ENCODE measurements at regions not wholly inside any gene's neighbourhood (a gene's known extent, or its start where the extent isn't known, plus 50 kb on each side); places are given as distances from the start of the nearest gene placed in this dataset.
A peak's percentile ranks its signal among the peaks of the same experiment; 100 is the strongest.

DNA sequence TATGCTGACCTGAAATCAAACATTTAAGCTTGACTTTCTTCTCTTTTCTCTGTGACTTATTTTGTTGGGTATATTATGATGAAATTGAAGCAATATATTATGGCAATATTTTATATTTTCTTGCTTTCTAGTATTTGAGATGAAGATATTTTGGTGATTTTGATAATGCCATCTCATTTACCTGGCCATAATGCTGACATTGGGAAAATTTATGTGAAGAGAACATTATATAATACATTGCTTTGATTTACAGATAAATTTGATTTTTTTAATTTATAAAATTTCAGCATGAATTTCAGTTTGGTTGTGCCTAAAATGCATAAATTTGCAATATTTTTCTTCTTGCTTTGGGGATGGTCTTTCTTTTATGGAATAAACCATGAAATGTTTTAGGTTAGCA lies 1413.7 kb upstream of the TMEFF2 start:
- H3K4me1 ChIP-seq (ENCODE audit: insufficient read depth, low read length, poor library complexity, severe bottlenecking), result no peaks in the 10 kb centered on the region
- H3K79me2 ChIP-seq (ENCODE audit: insufficient read depth, low read length), result no peaks in the 10 kb centered on the region
- H4K20me1 ChIP-seq (ENCODE audit: insufficient read depth, low read length, poor library complexity, severe bottlenecking), result no peaks in the 10 kb centered on the region
- H3K27me3 ChIP-seq (ENCODE audit: insufficient read depth, low read length, poor library complexity, severe bottlenecking), result no peaks in the 10 kb centered on the region
- H3K9me2 ChIP-seq (replicated peaks; ENCODE audit: low read depth, low read length), result no peaks in the 10 kb centered on the region
- no peaks in the 10 kb centered on the region for H3K9me3 ChIP-seq (ENCODE audit: insufficient read depth, low read depth, low read length)
- H3F3A ChIP-seq (ENCODE audit: low read depth), result no peaks in the 10 kb centered on the region
- TF ChIP-seq, protein P1, sequence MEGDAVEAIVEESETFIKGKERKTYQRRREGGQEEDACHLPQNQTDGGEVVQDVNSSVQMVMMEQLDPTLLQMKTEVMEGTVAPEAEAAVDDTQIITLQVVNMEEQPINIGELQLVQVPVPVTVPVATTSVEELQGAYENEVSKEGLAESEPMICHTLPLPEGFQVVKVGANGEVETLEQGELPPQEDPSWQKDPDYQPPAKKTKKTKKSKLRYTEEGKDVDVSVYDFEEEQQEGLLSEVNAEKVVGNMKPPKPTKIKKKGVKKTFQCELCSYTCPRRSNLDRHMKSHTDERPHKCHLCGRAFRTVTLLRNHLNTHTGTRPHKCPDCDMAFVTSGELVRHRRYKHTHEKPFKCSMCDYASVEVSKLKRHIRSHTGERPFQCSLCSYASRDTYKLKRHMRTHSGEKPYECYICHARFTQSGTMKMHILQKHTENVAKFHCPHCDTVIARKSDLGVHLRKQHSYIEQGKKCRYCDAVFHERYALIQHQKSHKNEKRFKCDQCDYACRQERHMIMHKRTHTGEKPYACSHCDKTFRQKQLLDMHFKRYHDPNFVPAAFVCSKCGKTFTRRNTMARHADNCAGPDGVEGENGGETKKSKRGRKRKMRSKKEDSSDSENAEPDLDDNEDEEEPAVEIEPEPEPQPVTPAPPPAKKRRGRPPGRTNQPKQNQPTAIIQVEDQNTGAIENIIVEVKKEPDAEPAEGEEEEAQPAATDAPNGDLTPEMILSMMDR (conservative IDR thresholded peaks at IDR 0.05; ENCODE audit: low read length), result no peak
- TF ChIP-seq EZH2phosphoT487 (IDR thresholded peaks at IDR 0.05; ENCODE audit: borderline replicate concordance), result no peak
- H3K4me3 ChIP-seq (ENCODE audit: low read length, poor library complexity, severe bottlenecking), result no peak overlapping the region
- no peak overlapping the region for H3K9ac ChIP-seq (ENCODE audit: low read depth, low read length, poor library complexity, severe bottlenecking)
- no peak overlapping the region for H2AFZ ChIP-seq (ENCODE audit: low read length)
- H3K4me2 ChIP-seq (ENCODE audit: low read depth, low read length, poor library complexity, severe bottlenecking), result no peak overlapping the region
- H3K36me3 ChIP-seq (ENCODE audit: insufficient read depth, low read length), result no peaks in the 10 kb centered on the region

DNA sequence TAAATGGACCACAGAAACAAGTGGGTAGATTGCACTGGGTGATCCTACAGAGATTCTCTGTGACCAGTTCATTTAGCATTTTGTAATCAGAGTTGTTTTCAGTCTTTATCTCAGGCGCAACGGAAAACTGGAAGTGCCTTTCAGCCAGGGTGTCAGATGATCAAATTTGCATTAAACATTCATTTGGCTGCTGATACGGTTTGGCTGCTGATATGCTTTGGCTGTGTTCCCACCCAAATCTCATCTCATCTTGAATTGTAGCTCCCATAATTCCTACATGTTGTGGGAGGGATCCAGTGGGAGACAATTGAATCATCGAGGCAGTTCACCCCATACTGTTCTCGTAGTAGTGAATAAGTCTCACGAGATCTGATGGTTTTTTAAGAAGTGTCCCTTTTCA lies 1396.1 kb upstream of the TMEFF2 start:
- H3K4me3 ChIP-seq (ENCODE audit: low read length, poor library complexity, severe bottlenecking), result no peak overlapping the region
- H3K9me2 ChIP-seq (replicated peaks; ENCODE audit: low read depth, low read length), result no peaks in the 10 kb centered on the region
- H3K9me3 ChIP-seq (ENCODE audit: insufficient read depth, low read depth, low read length), result no peaks in the 10 kb centered on the region
- H3K4me1 ChIP-seq (ENCODE audit: insufficient read depth, low read length, poor library complexity, severe bottlenecking), result no peaks in the 10 kb centered on the region
- H3K27me3 ChIP-seq (ENCODE audit: insufficient read depth, low read length, poor library complexity, severe bottlenecking), result no peaks in the 10 kb centered on the region
- H3K79me2 ChIP-seq (ENCODE audit: insufficient read depth, low read length), result no peaks in the 10 kb centered on the region
- H3K36me3 ChIP-seq (ENCODE audit: insufficient read depth, low read length), result no peaks in the 10 kb centered on the region
- no peaks in the 10 kb centered on the region for H4K20me1 ChIP-seq (ENCODE audit: insufficient read depth, low read length, poor library complexity, severe bottlenecking)
- H3K4me2 ChIP-seq (ENCODE audit: low read depth, low read length, poor library complexity, severe bottlenecking), result no peak overlapping the region
- no peak overlapping the region for H3K9ac ChIP-seq (ENCODE audit: low read depth, low read length, poor library complexity, severe bottlenecking)
- H3F3A ChIP-seq (ENCODE audit: low read depth), result no peaks in the 10 kb centered on the region
- no peak overlapping the region for H2AFZ ChIP-seq (ENCODE audit: low read length)
- TF ChIP-seq, protein P1 (conservative IDR thresholded peaks at IDR 0.05; ENCODE audit: low read length), result no peak
- no peak for TF ChIP-seq EZH2phosphoT487 (IDR thresholded peaks at IDR 0.05; ENCODE audit: borderline replicate concordance)

DNA sequence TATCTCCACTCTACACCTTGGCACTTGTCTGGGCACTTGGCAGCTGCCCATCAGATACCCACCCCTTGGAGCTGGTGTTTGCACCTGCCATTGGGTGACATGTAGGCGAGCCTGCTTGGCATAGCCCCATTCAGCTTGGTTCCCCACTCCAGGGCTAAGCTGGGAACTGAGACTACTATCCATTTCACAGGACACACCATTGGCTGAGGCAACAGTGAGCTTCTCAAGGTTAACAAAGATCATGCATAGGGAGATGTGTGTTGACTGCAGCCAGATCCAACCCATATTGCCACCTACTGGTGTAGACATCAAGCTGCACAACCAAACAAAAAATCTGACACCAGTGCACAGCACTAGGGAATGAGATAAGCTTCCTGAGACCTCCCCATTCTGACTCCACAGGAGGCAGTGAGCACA lies 1389.8 kb upstream of the TMEFF2 start:
- Histone ChIP-seq H3K9ac (ENCODE audit: low read depth, low read length, poor library complexity, severe bottlenecking) (no peak overlapping the region), H3F3A (ENCODE audit: low read depth) (no peaks in the 10 kb centered on the region), H3K79me2 (ENCODE audit: insufficient read depth, low read length) (no peaks in the 10 kb centered on the region), H3K4me2 (ENCODE audit: low read depth, low read length, poor library complexity, severe bottlenecking) (no peak overlapping the region), H3K4me1 (ENCODE audit: insufficient read depth, low read length, poor library complexity, severe bottlenecking) (no peaks in the 10 kb centered on the region), H2AFZ (ENCODE audit: low read length) (no peak overlapping the region), H3K4me3 (ENCODE audit: low read length, poor library complexity, severe bottlenecking) (no peak overlapping the region), H3K27me3 (ENCODE audit: insufficient read depth, low read length, poor library complexity, severe bottlenecking) (no peaks in the 10 kb centered on the region), H4K20me1 (ENCODE audit: insufficient read depth, low read length, poor library complexity, severe bottlenecking) (no peaks in the 10 kb centered on the region), H3K9me2 (replicated peaks; ENCODE audit: low read depth, low read length) (no peaks in the 10 kb centered on the region), H3K9me3 (ENCODE audit: insufficient read depth, low read depth, low read length) (no peaks in the 10 kb centered on the region), H3K36me3 (ENCODE audit: insufficient read depth, low read length) (no peaks in the 10 kb centered on the region)
- TF ChIP-seq, protein P1 (conservative IDR thresholded peaks at IDR 0.05; ENCODE audit: low read length), result peak; percentile 76
- no peak for TF ChIP-seq EZH2phosphoT487 (IDR thresholded peaks at IDR 0.05; ENCODE audit: borderline replicate concordance)
